GM19467 (cell line): ENCODE measurements at regions not wholly inside any gene's neighbourhood (a gene's known extent, or its start where the extent isn't known, plus 50 kb on each side); places are given as distances from the start of the nearest gene placed in this dataset.

Experiments used
- ATAC-seq: cut with Tn5 transposase; IDR thresholded peaks from one replicate; pipeline ENCODE4 v1.9.1; 2021; ENCODE audit warnings: mild to moderate bottlenecking, moderate library complexity; ENCODE audit not compliant: unreplicated experiment

DNA sequence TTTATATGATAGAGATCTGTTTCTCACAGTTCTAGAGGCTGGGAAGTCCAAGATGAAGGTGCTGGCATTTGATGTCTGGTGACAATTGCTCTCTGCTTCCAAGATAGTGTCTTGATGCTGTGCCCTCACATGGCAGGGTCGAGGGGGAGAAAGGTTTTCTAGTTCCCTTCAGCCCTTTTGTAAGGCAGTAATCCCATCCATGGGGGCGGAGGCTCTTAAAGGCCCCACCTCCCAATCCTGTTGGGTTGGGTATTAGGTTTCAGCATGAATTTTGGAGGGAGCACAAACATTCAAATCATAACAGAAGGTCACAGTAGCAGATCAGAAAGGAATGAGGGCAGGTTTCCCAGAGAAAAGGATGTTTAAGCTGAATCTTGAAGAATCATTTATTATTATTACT is 601.7 kb upstream of the ZNF717 start:
- no peak for ATAC-seq

DNA sequence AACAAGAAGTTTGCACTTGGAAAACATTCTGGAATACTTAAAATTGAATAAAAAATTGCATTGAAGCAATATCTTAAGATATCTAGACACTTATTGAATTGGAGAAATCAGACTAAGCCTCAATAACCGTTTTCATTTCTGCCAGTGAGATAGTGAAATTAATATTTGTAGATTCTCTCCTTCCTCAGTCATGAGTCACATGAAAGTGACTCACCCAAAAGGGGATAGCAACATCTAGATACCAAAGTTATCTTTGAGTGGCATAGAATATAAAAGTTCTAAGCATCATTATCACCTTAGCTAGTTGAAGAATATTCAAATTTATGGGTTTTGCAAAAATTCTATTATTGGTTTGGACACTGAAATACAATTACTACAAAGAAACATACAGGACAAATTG is 614.8 kb upstream of the ZNF717 start:
- no peak for ATAC-seq

DNA sequence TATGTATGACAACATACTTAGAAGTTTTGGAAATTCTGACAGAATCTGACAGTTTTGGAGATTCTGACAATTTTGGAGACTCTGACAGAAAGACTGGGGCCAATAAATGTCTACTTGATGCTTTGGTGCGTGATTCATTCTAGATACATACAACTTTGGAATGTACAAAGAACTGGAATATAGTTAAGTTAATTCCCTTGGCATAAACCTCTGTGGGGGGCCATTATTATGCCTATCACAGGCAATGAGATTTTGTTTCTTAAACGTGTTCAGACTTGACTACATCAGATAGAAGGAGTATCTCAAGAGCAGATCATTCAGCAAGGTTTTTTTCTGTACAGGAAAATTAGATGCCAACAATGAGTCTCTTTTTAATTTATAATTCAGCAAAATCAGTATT is 617.6 kb upstream of the ZNF717 start:
- ATAC-seq, result no peak

DNA sequence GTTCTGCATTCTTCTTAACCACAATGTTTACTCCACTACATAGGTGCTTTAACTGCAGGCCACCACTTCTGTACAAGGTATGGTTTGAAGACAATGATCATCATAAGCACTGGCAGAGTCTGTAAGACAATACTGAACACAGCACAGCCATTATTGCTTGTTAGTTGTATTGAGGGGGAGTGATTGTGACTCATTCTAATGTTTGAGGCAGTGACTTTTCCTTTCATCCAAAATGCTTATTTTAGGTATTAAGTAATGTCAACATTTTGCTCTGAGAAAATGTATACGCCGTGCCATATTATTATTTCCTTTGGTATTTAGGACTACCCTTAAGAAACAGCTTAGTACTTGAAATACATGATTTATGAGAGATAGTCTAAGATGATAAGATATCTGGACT is 618.2 kb upstream of the ZNF717 start:
- no peak for ATAC-seq

DNA sequence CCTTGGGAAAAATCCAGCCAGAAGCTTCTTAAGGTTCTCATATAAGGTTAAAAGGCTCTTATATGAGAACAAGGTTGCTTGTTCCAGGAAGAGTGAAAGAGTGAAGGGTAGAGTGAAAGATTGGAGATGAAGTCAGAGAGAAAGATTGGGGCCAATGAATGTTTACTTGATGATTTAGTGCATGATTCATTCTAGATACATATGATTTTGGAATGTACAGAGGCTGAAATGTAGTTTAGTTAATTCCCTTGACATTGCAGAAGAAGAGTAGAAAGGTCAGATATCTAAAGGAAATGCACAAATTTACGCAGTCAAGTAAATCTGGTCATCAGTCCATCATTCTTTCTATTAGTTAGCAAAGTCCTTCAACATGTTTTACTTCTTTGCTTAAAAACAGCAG is 619.8 kb upstream of the ZNF717 start:
- ATAC-seq, result no peak

DNA sequence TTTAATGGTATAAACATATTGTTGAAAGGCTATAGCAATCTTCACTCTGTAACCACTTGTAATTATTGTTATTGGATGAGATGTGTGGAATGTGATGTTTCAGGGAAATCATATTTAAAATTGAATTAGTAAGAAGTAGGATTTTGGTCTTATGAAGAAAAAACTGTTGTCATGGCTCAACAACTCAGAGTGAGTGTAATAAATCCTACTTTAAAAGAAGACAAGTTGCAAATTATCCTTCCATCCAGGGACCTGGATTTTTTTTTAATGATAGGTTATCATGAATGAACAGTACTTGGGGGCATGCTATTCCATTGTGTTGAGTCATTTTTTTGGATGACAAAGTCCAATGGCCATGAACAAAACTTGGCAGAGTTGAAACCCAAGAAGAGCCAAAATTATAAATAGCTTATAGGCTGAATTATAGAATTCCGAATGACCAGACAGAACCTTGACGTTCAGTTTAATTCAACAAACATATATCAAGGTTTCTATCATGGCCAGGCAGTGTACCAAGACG is 625.5 kb upstream of the ZNF717 start:
- ATAC-seq, result no peak

DNA sequence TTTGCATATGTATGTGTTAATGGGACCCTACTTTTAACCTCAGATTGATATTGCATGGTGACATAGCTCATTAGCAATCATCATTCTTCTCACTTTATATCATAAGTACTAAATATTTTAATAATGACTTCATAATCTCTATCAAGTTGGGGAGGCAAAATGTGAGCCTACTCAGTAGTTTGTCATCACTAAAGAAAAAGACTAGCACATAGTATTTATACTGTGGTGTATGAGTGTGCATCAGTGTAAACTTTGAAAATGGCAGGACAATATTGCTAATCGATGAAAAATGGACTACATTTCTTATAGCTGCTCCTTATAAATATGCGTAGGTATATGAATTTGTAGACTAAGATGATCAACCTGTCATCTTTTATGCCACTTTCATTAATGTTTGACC is 624.5 kb upstream of the ROBO2 start:
- ATAC-seq, result no peak

DNA sequence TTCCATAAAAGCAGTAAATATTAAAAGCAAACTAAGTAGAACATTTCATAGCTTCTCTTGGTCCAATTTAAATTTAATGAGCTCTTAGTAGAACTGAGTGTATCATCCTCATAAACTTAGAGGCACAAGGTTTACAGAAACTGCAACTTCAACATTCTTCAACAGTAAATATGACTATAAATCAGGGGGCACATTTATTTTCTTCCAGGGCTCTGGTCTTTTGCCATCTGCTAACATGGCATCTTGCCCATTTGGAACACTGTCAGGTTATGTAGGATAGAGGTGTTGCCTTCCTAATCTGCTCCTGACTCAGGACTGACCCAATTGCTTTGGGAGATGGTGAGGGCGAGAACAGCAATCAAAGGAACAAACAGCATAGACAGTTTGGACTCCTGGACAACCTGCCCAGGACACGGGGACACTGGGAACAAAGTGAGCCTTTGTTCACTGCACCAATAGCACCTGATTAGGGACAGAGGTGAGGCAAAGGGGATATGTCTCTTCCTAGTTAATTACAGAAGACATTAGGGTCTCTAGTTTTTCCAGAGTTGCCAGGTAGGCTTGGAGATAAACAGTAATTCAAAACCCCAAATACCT is 610.2 kb upstream of the ROBO2 start:
- ATAC-seq, result no peak

DNA sequence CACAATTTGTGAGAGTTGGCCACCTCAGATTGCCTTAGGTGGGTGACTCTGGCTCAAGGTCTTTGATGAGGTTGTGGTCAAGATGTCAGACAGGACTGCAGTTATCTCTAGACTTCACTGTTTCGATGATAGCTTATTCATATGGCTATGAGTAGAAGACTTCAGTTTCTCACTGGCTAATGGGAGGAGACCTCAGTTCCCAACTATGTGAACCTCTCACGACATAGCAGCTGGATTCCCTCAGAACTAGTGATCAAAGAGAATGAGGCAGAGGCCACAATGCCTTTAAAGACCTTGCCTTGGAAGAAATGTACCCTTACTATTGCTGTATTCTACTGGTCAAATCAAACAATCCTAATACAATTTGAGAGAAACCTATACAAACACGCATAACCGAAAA is 607.5 kb upstream of the ROBO2 start:
- ATAC-seq, result no peak

DNA sequence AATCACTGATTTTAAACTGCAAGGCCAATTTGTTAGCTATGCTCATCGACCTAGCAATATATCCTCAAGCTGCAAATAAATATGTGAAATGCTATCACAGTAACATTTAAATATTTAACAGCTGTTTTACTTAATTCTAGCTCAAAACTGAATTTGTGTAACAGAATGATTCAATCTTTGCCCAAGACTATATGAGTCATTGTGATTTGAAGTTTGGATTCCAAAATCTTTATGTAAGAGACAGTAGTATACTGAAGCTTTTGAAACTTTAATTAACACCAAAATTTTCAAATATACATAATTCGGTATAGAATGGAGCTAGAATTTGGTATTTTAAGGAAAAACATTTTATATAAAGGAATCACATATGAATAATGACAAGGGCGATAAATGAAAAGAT is 603.0 kb upstream of the ROBO2 start:
- no peak for ATAC-seq

DNA sequence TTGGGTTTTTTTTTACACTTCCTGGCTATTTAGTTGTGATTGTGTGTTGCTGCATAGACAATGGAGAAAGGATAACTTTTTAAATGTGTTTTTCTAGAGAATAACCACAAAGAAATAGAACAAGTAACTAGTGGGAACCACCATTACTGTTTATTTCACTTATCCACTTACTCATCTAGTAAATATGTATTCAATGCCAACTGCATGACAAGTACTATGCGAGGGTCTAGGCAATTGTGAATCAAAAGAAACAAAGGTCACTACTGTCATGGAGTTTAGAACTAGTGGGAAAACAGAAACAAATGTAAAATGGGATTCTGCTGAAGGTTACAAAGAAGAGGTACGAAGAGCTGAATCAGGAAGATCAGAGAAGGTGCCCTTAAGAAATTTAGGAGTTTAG is 600.9 kb upstream of the ROBO2 start:
- ATAC-seq, result no peak

DNA sequence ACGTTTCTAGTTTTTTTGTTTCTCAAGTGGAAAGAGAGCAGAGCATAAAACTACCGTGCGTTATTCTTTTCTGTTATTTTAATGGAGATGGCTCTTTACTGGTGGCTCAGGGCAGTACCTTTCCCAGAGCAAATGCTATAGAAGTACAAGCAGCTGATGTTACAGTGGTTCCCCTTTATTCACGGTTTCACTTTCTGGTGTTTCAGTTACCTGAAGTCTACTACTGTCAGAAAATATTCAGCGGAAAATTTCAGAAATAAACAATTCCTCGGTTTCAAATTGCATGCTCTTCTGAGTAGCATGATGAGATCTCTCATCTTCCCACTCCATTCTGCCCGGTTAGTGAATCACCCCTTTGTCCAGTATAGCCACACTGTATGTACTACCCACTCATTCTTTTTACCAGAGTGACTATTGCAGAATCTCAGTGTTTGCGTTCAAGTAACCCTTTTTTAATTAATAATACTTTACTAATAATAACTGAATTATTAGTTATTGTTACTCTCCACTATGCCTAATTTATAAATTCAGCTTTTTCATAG is 597.5 kb upstream of the ROBO2 start:
- no peak for ATAC-seq

DNA sequence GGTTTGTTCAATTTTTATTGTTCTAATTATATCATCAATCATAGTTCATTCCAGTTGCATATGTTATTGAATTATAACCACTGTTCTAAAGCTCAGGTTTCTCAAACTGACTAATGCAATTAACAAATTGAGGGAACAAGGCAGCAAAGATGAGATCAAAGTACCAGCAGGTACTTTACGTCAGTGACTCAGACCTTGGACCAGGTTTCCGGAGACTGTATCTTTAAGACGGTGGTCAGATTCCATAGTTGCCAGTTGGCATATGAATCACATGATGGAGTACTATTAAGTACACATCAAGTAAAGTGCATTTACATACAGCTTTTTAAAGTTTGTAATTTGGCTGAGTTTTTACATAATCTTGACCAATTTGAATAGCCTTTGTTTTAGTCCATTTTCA is 583.6 kb upstream of the ROBO2 start:
- ATAC-seq, result no peak

DNA sequence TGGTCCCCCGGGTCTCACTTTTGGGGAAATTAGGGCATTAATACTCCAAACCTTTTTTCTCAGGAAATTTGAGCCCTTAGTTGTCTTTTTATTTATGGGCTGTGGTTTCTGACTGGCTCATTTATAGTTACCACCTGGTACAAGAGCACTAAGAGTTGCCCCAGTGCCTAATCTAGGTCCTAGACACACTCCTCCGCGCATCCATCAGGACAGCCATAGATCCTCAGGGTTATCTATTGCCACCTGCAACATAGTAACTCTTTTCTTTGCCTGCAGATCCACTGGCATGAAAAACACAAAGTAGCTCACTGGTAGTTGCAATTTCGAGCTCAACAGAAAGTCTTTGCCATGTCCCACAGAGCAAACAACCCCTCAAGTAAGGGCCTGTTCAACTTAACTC is 576.4 kb upstream of the ROBO2 start:
- no peak for ATAC-seq

DNA sequence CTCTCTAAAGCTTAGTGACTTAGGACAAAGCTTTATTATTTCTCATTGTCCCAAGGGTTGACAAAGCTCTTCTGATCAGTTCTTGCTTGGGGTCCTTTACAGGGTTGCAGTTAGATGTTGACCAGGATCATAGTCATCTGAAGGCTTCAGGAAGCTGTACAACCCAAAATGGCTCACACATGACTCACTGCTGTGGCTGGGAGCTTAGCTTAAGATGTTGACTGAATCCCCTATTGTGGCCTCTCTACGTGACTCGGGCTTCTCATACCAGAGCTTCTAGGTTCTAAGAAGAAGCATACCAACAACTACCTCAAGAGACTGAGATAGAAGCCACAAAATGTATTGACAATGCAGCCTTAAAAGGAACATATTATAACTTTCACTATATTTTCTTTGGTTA is 569.6 kb upstream of the ROBO2 start:
- no peak for ATAC-seq

DNA sequence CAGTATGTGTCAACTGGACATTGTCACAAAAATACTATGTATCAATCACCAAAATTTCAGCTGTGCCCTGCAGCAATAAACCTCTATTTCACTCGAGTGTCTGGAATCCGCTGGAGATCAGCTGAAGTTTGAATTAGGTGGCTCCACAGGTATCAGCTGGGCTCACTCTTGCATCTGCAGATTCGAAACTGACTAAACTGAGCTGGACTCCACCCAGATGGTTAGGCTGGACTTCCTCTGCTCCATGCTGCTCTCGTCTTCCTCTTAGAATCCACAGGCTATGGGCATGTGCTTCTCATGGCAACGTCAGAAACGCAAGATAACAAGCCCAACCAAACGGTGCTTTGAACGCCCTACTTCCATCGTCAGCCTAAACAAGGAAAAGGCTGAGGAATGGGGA is 565.3 kb upstream of the ROBO2 start:
- no peak for ATAC-seq

DNA sequence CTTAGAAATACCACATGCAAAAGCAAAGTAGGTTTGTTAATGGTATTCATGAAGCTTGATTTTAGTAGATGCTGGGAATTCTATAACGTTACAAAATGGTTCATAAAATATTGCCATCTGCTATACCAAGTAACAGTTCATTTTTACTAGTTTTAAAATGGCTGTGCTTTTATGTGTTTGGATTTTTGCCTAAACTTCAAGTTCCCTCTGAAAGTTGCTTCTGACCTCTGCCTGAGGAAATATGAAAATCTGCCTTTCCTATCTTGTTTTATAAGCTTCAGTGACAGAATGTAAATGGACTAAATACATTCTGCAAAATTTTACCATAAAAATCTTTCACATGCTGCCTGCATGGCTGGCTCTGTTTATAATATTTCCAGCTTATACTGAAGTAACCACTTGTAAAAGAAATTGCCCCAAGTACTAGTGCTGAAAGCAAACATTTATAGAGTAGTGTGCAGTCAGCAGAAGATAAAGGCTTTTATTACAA is 560.7 kb upstream of the ROBO2 start:
- no peak for ATAC-seq

DNA sequence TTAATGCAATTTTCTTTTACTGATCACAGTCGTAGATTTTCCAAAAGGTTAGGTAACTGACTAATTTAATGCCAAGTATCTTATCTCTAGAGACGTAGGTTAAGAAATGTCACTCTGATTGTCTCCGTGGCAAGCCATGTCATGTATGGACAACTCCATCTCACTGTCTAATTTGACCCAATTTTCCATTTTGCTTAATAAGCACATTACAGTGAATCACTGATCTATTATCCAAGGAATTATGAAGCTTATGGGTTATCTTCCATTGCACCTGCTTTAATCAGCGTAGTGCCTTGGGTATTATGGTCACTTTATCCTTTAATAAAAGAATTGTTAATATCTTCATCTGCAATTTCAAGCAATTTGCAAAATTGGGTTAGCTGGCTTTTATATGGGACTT is 557.4 kb upstream of the ROBO2 start:
- ATAC-seq, result no peak

DNA sequence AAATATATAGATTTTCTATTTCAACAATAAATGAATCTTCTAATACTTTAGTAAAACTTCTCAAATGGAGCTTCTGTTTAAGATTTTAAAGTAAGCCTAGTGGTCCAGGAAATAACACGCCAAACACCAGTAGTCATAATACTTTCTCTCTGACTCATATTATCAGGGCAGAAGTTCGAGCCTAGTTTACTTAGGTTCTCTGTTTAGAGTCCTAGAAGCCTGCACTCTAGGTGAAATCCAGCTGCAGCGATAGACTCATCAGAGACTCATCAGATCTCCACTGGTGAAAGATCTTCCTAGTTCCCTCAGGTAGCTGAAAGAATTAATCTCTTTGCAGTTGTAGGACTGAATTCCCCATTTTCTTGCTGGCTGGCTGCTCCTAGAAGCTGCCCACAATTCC is 552.5 kb upstream of the ROBO2 start:
- ATAC-seq, result no peak

DNA sequence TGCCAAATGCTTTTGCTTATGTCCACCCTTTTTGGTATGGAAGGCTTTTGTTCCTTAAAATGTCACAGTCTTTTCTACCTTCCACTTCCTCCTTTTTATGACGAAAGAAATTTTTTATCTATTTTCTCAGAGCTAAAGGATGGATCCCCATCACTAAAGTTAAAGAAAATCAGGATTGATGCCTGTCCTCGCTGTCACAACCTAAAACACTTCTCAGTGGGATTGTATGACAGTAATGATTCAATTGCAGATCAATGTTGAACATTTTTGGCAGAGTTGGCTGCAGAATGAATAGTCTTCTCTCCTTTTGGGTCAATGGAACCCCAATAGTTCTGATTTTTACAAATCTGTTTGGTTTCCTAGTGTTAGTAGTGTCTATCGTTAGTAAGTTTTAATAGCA is 549.8 kb upstream of the ROBO2 start:
- ATAC-seq, result no peak

DNA sequence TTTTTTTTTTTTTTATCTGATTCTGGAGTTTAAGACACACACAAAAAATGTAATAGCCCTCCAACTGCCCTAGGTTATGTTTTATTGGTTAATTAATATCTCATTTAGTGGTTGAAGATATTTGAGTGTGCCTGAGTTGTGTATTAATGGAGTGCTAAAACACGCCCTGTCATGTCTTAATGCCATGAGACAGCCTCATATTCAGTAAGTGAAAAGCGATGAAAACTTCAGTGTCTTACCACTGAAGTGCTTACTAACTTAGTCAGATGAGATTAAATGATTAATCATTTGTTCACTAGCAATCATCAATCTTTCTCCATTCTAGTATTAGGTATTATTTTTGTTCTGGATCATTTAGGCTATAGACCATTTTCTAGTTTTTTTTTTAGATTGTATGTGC is 544.7 kb upstream of the ROBO2 start:
- ATAC-seq, result no peak

DNA sequence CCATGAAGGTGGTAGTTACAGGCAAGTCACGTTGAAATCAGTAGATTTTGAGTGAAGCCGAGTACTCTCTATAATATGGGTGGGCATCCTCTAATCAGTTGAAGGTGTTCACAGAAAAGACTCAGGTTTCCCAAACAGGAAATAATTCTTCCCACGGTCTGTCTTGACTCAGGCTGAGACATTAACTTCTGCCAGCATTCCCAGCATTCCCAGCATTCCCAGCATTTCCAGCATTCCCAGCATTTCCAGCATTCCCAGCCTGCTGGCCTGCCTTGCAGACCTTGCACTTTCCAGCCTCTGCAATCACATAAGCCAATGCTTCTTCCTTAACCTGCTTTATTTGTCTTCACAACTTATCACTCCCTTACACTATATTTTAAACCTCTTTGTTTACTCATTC is 542.3 kb upstream of the ROBO2 start:
- ATAC-seq, result no peak

DNA sequence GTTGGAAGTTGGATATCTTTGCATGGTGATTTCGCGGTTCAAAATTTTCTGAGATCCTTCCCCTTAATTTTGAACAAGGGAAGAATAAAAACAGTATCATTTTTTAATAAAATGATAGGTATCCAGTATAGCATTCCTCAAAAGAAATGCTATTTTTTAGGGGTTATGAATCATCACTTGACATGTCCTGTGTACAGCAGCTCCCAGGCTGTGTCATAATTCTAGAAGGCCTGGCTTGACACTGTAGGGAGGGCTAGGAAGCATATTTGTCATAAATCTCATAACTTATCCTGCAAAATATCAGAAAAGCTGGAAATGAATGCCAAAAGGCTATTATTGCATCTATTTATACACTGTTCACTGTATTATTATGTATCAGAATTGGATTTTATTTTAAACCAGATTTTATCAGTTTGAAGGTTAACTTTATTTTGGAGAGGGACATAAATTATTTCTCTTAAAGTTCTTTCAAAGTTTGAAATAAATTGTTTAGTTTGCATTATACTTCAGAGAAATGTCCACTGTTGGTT is 539.1 kb upstream of the ROBO2 start:
- no peak for ATAC-seq
